ENCODE measurements at regions not wholly inside any gene's neighbourhood (a gene's known extent, or its start where the extent isn't known, plus 50 kb on each side); places are given as distances from the start of the nearest gene placed in this dataset.
"Not testable (repeated sequence)": the region's sequence is repeated elsewhere in the genome, so short reads cannot be mapped to it uniquely, and the experiment has no call there.

DNA sequence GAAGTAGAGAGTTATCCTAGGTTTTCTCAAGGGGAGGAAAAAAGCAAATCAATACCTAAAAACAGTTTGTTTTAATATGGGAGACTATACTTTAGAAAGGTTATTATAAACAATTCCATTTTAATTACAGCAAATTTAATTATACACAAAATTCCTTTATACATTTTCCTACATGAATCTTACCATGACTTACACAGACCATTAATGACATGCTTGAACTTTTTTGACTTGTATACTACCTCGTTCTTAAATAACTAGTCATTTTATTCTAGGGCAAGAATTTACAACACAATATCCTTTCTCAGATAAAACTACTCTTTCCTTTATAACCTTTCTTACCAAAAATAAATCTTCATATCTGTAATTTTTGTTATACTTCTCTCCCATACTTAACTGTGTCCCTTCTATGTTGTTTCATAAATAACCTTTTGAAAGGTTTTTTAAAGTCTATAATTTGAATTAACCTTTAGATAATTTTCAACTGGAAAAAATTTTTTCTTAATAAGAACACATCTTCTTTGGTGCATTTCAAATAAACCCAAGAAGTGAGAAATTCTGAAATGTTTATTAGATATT, 729.4 kb downstream of the TENT5A start:
- no peak for TF ChIP-seq SMAD1 (IDR thresholded peaks at IDR 0.05; ENCODE audit: low read depth, partially characterized antibody)
- no peak for TF ChIP-seq SRF (IDR thresholded peaks at IDR 0.05; ENCODE audit: low read depth in 2 of 2, low read length in 2 of 2)
- TF ChIP-seq KLF5 (IDR thresholded peaks at IDR 0.05; ENCODE audit: partially characterized antibody), result no peak
- no peak for TF ChIP-seq KDM1A (IDR thresholded peaks at IDR 0.05; ENCODE audit: borderline replicate concordance)
- TF ChIP-seq STAT1 (conservative IDR thresholded peaks at IDR 0.05), result no peak
- TF ChIP-seq SREBF2 (IDR thresholded peaks at IDR 0.05; ENCODE audit: low read length), result no peak
- TF ChIP-seq SPI1 (IDR thresholded peaks at IDR 0.05; ENCODE audit: borderline replicate concordance, insufficient read depth, low read depth, low read length), result no peak
- TF ChIP-seq ZNF622 (IDR thresholded peaks at IDR 0.05), result no peak
- no peak for TF ChIP-seq STAT3 (IDR thresholded peaks at IDR 0.05; ENCODE audit: low read depth, low read length)
- no peak for TF ChIP-seq POLR2AphosphoS2 (IDR thresholded peaks at IDR 0.05; ENCODE audit: low read depth, low read length)
- TF ChIP-seq MYC (IDR thresholded peaks at IDR 0.05; ENCODE audit: insufficient read depth, insufficient read length, insufficient replicate concordance, low read length, severe bottlenecking), result no peak
- ChIA-PET RAD21 (ENCODE audit: unreplicated experiment) (no interaction called here), CTCF (no interaction called here), POLR2A (no interaction called here), SMC1A (ENCODE audit: uncharacterized antibody, unreplicated experiment) (no interaction called here)
- H3K4me1 ChIP-seq (ENCODE audit: control insufficient read depth, insufficient read depth, low read length), result no peaks in the 10 kb centered on the region
- no peaks in the 10 kb centered on the region for H4K20me1 ChIP-seq (ENCODE audit: control insufficient read depth, insufficient read depth)
- H3K27ac ChIP-seq (ENCODE audit: control insufficient read depth, insufficient read depth), result no peak overlapping the region
- no peak overlapping the region for H3K4me3 ChIP-seq
- DNase-seq (ENCODE audit: low read depth, low spot score) (no peak), FAIRE-seq (no peak), ATAC-seq (no peak)
- no peaks in the 10 kb centered on the region for H3K79me2 ChIP-seq (ENCODE audit: control insufficient read depth, insufficient read depth, low read length)
- no peak overlapping the region for H3K9ac ChIP-seq (ENCODE audit: control insufficient read depth, insufficient read depth, low read length)
- H3K27me3 ChIP-seq (replicated peaks in 1 of 2; ENCODE audit: control insufficient read depth in 2 of 2, insufficient read depth in 2 of 2, low read length in 1 of 2), result no peaks in the 10 kb centered on the region
- H3K36me3 ChIP-seq (ENCODE audit: control insufficient read depth in 2 of 2, insufficient read depth in 2 of 2, low read length in 1 of 2), result no peaks in the 10 kb centered on the region
- 0% methylated on average over 1 of the region's 1 CpG for WGBS (ENCODE audit: insufficient coverage, insufficient replicate concordance, low lambda C conversion rate, missing lambda C conversion rate)
- intact Hi-C loops (cut with micrococcal nuclease; ENCODE audit: unreplicated experiment) (no loop called here), in situ Hi-C loops (cut with MboI) (no loop called here)
- no peaks in the 10 kb centered on the region for H3K9me3 ChIP-seq (replicated peaks; ENCODE audit: control insufficient read depth, insufficient read depth, low read length)
- no peak overlapping the region for H2AFZ ChIP-seq (ENCODE audit: control insufficient read depth, low read depth, low read length)
- no peak overlapping the region for H3K4me2 ChIP-seq (ENCODE audit: control insufficient read depth, insufficient read depth)
- no TSS peak for BruUV-seq (replicated peaks)

DNA sequence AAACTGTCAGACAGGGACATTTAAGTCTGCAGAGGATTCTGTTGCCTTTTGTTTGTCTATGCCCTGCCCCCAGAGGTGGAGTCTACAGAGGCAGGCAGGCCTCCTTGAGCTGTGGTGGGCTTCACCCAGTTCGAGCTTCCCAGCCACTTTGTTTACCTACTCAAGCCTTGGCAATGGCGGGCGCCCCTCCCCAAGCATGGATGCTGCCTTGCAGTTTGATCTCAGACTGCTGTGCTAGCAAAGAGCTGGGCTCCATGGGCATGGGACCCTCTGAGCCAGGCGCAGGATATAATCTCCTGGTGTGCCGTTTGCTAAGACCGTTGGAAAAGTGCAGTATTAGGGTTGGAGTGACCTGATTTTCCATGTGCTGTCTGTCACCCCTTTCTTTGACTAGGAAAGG, 734.9 kb downstream of the TENT5A start:
- H3K9ac ChIP-seq (ENCODE audit: control insufficient read depth, insufficient read depth, low read length); DNase-seq (ENCODE audit: low read depth, low spot score); CTCF ChIA-PET; POLR2A ChIA-PET; H3K27me3 ChIP-seq (replicated peaks in 1 of 2; ENCODE audit: control insufficient read depth in 2 of 2, insufficient read depth in 2 of 2, low read length in 1 of 2); H3K9me3 ChIP-seq (replicated peaks; ENCODE audit: control insufficient read depth, insufficient read depth, low read length); SMC1A ChIA-PET (ENCODE audit: uncharacterized antibody, unreplicated experiment); H3K36me3 ChIP-seq (ENCODE audit: control insufficient read depth in 2 of 2, insufficient read depth in 2 of 2, low read length in 1 of 2); intact Hi-C loops (cut with micrococcal nuclease; ENCODE audit: unreplicated experiment); H3K4me1 ChIP-seq (ENCODE audit: control insufficient read depth, insufficient read depth, low read length); H4K20me1 ChIP-seq (ENCODE audit: control insufficient read depth, insufficient read depth); BruUV-seq (replicated peaks); H3K4me3 ChIP-seq; H3K79me2 ChIP-seq (ENCODE audit: control insufficient read depth, insufficient read depth, low read length); H3K27ac ChIP-seq (ENCODE audit: control insufficient read depth, insufficient read depth); FAIRE-seq; H2AFZ ChIP-seq (ENCODE audit: control insufficient read depth, low read depth, low read length); H3K4me2 ChIP-seq (ENCODE audit: control insufficient read depth, insufficient read depth); RAD21 ChIA-PET (ENCODE audit: unreplicated experiment); ATAC-seq; in situ Hi-C loops (cut with MboI): not testable (repeated sequence)
- 17% methylated on average over 6 of the region's 6 CpGs for WGBS (ENCODE audit: insufficient coverage, insufficient replicate concordance, low lambda C conversion rate, missing lambda C conversion rate)
